HG02981 (cell line): ENCODE measurements at regions not wholly inside any gene's neighbourhood (a gene's known extent, or its start where the extent isn't known, plus 50 kb on each side); places are given as distances from the start of the nearest gene placed in this dataset.

Source experiments
- ATAC-seq: cut with Tn5 transposase; IDR thresholded peaks from one replicate; pipeline ENCODE4 v1.9.1; 2021; ENCODE audit warnings: mild to moderate bottlenecking, moderate library complexity; ENCODE audit not compliant: unreplicated experiment

DNA sequence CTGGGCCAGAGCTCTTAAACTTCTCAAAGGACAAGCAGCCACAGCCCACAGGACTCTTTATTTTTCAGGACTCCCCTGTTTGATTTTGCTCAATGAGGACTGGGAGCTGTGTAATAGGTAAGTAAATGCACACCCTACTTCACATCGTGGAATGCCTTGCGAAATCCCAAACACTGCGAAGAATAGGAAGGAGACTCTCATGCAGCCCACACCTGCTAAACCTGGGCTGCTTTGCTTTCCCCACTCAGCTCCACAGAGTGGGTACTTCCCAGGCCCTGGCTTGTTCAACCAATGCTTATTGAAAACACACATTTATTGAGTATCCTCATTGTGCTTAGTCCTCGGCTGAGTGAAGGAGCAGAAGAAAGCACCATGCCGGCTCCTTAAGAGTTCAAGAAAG, 103.3 kb upstream of the FSTL4 start:
- no peak for ATAC-seq

DNA sequence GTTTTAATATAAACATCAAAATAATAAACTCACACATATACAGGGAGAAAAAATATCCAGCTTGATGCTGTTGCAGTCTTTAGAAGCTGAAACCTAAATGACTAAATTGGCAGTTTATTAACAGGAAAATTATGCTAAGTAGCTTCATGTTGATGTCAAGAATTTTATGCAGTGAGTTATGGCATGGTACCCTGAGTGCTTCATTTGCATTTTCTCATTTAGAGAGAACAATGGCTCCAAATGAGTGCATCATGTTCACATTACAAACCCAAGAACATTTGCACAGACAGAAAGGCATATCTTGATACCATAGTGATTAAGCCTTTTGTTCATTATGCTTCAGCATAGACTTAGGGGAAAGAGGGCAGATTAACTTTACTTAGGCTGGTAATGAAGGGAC, 102.9 kb upstream of the FSTL4 start:
- ATAC-seq, result no peak

DNA sequence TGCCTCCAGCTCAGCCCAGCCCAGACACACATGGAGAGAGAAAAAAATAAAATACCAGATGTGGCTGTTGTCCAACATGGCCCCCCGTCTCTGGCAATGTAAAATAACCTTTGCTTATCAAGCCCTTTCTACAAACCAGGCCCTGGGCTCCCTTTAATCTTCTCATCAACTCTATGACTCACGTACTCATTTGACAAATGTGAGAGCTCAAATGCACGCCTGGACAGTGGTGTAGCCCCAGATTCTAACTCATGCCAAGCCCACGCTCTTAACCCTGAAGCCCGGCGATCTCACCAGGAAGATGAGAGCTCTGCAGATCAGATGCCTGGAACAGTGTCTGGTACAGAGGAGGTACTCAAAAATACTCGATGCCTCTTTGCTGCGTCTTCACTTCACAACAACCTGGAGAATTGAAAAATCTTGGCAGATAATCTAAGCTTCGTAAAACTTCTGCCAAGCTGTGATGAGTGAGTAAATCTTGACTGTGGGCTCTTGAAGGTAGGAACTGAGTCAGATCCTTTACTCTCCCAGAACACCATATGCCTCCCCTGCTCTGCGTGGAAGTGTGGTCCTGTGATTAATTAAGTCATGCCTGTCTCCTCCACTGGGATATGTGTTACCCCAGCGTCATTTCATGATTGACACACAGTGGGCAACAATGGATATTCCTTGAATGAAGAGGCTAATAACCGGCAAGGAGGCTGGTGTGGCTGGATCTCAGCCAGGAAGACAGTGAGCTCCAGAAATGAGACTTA, 102.0 kb upstream of the FSTL4 start:
- ATAC-seq, result no peak

DNA sequence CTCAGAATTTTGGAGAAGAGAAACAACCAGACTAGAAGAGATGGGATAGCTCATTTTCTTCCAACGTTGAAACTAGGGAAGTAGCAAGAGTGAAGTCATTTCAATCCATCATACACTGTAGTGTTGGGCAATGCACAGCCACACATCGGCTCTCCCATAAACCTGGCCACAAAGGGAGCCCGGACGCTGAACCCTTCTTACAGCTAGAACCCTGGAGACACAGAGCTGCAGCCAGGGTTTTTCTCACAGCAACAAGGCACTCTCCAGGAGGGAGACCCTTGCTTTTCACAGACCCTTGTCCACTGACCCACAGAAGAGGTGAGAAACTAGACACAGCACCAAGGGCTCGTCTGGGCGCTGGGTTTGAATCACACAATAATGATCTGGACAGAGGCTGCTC, 101.4 kb upstream of the FSTL4 start:
- ATAC-seq, result no peak

DNA sequence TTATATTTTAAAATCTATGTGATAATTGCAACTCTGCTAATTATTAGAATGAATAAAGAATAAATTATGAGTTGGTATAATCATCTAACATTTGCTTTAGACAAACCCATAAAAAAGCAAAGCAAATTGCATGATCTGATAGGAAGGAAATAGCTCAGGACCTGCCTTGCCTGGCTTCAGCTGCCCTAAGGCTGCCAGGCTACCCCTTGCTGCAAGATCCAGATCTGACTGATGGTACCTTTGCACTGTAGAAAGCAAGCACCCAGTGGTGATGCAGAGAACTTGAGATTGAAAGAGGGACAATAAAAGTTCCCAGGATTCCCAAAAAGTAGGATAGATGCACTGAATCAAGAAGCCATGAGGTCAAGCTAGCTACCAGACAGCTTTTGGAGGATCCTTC, 100.9 kb upstream of the FSTL4 start:
- ATAC-seq, result no peak

DNA sequence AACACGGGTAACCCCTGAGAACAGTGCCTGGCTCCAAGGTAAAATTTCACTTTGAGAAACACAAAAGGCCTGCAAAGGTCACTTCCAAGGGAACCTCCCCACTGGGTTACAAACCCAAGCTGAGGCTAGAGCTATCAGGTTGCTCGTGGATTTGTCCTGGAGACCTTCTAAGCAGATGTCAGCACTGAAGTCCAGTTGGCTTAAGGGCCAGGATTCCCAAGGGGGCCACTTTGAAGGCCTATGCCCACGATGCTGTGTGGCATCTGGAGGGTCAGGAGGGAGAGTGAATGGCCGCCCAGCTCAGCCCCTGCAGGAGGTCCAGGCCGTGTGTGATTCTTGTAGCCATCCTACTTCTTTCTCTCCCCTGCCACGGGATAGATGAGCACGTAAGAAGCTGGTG, 100.2 kb upstream of the FSTL4 start:
- no peak for ATAC-seq

DNA sequence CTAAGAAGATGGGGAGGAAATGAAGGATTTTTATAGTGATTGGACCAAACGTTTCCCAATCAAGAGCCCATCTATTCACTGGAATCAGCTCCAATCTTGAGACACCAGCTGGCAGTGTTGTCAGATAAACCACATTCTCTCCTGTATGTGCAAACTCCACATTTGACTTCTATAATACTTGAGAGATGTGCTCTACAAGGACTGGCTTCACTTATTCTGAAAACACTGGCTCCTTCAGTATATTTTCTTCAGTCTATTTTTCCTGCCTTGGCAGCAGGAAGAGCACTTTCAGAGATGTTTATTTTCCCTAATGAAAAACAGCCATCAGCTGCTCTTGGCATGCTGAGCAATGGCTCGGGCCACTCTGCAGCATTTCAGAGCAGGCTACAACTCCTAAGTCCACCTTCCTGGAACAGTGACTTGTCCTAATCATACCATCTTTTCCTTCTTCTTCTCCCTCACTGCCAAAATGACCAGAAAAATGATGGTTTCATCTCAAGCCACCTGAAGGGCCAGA, 96.9 kb upstream of the FSTL4 start:
- ATAC-seq, result no peak

DNA sequence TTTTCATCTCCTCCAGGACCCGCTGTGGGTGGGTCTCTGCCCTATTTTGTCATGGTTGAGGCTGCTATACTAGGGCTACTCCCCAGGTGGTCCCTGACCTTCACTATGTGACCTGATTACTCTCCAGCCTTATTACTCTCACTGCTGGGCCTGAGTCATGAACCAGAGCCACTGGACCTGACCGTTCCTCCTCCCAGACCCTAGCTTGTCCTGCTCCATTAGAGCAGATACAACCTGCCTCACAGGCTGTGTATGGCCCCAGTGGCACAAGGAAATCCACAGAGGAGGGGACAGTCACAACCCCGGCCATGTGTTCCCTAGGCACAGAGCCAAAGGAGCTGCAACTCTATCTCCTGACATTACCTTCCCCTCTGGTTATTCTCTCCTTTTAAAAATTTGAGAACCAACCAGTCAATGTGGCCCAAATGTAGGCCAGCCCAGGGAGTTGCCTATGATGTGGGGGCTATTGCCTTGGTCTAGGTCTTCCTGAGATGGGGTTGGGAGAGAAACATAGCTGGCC, 96.0 kb upstream of the FSTL4 start:
- no peak for ATAC-seq

DNA sequence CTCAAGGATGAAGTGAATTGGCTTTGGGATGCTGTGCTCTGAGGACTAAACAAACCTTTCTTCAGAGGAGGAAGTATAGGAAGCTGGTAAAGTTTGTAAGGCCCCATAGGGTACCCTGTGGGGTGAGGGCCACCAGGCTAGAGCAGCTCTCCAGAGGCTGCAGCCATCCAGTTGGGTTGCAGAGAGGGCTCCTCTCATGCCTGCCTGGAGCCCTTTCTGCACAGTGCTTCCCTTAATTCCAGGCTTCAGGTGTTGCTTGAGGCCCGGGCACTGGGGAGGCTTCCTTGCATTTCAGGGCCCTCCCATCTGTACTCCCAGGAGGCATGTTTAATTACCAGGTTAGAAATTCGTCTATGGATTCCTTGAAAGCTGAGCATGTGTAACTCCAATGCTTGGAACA, 95.3 kb upstream of the FSTL4 start:
- no peak for ATAC-seq

DNA sequence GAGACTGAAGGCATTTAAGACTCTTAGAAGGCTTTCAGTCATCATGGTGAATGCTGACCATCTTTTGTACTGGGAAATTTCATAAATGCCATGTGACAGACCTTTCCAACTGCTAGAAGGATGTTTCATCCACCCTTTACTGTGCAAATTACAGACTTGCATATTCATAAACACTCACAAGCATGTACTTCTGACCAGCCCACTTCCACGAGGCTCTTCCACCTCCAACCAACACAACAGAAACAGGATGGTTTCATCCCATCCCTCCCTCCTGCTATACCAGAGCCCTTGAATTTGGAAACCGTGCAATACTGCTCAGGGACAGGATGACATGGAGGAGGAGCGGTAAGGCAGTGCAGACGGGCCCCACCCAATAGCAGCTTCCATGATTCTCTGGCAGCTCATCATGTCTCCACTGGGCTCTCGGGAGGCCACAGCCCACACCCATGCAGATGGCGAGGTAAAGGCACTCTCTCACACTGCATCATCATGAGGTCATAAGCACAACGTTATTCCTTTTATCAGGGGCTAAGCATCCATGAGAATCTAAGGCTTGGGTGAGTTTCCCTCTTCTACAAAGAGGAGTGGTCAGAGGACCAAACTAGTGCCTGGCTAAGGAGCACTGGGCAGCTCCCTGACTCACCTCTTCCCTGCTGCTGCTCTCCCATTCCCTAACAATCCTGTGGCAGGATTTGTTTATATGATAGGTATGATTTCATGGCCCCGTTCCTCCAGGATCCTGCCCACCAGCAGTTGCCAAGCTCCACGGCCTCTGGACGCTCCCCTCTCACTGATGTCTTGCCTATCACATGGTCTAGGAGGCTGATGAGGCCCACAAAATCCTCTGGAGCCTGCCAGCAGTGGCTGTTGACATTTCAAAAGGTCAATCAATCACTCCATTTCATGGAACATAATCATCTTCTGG, 94.4 kb upstream of the FSTL4 start:
- no peak for ATAC-seq

DNA sequence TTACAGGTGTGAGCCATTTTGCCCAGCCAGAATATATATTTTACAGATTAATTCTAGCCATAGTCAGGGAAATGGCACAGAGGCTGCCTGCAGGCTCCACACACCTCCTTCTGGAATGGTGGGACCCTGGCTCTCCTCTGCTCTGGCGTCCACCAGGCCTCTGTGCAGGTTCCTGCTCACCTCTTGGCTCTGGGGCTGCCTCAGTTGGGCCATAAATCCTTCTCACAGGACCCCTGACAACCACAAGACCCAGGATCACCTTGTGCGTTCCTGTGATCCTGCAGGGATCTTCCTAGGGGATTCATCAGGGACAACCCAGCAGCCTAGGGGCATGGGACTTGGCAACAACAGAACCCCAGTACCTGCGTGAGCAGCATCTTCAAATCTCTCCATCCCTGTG, 93.0 kb upstream of the FSTL4 start:
- no peak for ATAC-seq

DNA sequence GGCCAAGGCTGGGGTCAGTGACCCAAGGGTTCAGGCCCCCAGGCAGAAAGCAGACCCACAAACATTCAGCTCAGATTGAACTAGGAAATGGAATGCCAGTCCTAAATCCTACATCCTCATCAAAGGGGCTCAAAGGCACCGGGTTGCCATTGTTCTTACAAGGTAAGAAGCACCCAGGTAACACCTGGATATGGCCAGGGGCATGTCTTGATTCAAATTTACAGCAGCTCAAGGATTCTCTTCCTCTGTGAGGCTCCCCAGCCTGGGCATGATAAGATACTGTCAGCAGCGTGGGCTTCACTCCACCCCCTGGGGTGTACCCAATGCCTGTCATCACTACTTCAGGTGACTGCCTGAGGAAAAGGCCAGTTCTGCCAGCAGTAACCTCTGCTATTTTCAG, 92.1 kb upstream of the FSTL4 start:
- ATAC-seq, result no peak

DNA sequence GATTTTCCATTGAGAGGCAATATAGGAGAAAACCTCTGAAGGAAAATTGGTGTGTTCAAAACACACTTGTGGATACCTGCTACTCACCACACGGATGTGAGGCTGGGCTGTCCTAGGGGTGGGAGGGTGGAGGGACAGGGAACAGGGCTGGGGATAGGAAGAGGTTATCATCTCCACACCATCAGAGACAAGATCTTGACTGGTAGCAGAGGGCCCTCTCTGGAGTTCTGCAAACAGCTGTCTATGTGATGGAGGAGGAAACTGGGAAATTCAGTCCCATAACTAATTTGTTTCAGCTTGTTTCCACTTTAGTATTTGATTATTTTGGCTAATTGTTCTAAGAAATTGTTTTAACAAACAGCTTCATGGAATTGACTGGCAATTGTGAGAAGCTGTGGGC, 91.6 kb upstream of the FSTL4 start:
- no peak for ATAC-seq

DNA sequence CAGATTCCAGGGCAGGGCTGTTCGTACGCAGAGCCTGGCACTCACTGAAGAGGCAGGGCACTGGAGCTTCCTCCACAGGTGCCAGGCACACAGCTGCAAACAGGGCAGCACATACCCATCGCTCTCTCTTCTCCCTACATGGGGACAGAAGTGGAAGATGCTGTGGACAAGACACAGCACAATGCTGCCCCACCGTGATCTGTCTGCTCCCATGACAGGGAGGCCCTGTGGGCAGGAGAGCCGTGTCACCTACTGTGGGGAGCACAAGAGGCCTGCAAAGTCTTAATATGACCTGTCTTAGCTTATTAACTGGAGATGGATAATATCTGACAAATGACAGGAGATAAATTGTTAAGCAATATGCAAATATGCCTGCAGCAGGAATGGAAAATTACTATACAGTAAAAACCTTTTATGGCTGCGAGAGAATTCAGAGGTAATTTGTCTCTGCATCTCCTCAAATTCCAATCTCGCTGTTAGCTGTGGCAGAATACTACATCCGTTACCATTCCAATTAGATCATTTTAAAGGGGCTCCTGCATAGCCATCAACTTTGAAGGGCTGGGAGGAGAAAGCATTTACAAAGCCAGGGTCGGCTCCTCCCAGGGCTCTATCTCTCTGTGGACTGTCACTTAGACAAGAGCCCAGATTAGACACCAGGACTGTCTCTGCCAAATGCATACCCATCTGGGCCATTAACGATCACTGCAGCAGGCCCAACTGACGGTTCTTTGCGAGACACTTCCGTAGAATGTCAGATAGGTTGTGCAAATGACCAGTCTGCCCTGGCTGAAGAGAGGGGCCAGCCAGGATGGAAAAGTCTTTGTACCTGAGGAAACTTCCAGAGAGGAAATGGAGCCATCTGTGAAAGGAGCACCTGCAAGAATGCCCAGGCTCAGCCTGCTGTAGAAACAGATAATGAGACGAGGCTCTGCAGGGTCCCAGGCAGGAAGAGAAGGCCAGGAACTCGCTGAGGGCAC, 90.7 kb upstream of the FSTL4 start:
- ATAC-seq, result no peak

DNA sequence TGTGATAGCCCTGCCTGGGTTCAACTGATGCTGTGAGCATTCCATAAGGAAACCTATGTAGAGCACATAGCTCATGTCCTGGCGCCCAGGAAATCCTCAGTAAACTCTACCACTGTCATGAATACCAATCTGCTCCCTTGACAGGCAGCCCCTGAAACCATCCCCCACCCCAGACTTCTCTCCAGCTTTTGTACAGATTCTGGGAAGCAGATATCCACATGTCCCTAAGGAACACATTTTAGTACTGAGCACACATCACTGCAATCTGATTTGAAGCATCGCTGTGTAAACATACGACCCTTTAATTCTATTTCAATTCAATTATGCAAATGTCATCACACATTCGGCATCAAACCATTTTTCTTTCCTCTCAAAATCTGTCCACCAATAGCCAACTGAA, 89.5 kb upstream of the FSTL4 start:
- no peak for ATAC-seq

DNA sequence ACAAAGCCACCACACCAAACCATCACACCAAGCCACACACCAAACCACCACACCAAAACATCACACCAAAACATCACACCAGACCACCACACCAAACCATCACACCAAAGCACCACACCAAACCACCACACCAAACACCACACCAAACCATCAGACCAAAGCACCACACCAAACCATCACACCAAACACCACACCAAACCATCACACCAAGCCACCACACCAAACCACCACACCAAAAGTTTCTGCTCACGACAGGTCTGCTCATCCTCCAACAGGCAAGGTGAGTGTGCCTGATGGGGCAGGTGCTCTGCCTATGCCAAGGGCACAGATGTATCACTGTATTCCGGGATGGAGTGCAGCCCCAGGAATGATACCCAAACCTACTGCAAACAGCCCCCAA, 87.9 kb upstream of the FSTL4 start:
- no peak for ATAC-seq

DNA sequence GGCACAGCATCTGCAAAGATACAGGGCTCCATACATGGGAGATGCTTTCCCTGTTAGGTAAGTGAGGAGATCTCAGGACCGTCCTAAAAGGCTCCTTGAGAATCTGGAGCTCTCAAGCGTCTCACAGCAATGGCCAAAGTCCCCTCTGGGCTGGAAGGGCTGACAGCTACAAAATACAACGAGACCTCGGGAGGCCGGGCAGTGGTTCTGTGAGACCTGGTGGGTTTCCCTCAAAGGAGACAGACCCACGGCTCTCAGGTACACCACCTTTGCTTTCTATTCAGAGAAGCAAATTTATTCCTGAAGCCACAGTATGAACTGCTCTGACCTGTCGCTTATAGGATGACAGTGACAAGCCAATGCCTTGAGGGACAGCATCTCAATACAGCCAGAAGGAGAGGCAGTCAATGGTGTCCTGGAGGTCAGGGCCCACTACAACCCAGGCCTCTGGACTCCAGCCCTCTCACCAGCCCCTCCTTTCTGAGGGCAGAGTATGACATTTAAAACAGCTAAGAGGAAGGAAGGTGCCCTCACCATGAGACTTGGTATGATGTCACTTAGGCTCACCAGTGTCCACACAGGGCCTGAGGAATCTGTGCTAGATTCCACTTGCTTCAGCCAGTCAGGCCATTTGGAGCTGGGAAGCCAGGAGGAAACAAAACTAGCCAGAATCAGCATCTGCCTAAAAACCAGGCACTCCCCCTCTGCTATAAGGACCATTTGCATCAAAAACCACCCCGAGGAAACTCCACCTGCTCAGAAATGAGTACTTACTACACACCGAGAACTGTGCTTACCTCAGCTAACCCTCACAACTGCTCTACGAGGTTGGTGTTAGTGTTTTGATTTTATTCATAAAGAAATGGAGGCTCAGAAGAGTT, 86.5 kb upstream of the FSTL4 start:
- ATAC-seq, result peak; percentile 80

DNA sequence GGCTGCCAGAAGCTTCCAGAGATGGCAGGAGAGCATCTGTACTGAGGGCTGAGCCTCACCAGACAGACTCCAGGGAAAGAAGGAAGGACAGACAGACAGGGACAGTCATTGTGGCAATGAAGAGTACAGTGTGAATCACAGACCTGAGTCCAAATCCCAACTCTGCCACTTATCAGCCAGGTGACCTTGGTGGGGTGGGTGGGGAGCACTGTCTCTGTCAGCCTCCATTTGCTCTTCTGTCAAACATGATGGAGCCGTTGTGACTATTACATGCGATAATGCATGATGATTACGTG, 85.9 kb upstream of the FSTL4 start:
- no peak for ATAC-seq

DNA sequence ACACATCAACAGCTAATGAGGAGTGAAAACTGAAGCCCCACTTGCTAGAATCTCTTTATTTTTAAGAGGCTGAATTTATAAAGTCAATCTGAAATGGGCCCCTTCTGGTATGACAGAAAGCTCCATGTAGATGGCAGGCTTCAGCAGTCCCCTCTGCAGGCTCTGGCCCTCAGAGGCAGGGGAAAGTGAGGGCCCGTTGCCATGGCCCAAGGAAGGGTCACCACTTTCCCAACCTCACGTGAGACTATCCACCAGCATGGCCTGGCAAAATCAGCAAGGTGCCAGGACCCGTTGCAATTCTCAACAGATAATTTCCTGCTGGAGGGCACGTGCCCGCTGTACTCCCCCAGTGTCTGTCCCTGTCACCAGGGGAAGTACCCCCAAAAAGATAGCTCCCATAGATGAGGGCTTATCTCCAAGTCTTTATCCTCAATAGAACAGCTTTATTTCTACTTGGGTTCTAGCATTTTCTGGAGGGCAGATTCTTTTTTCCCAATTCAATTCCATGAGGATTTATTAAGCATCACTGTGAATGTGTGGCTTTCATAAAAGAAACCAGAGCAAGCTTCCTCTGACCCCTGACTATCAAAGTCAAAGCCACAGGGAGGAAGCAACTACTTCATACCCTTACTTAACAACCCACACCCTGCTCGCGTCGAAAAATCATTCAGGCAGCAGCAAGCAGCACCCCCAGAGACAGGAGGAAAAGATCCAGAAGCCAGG, 85.4 kb upstream of the FSTL4 start:
- no peak for ATAC-seq
